Adipocyte (in vitro differentiated cells): ENCODE measurements at regions not wholly inside any gene's neighbourhood (a gene's known extent, or its start where the extent isn't known, plus 50 kb on each side); places are given as distances from the start of the nearest gene placed in this dataset.

Source experiments
- DNase-seq: peaks from one replicate; pipeline ENCODE4 v3.0.0-alpha.2; 2015; ENCODE audit warnings: low read depth
- H3K27me3 ChIP-seq: replicated peaks from 2 replicates; pipeline ENCODE4 v1.7.0; 2013; ENCODE audit warnings: mild to moderate bottlenecking, low read length, moderate library complexity; ENCODE audit not compliant: control insufficient read depth, insufficient read depth
- H3K36me3 ChIP-seq: 2 replicates; pipeline ENCODE4 v1.7.0; 2013; ENCODE audit warnings: low read length, mild to moderate bottlenecking, moderate library complexity; ENCODE audit not compliant: control insufficient read depth, insufficient read depth, severe bottlenecking
- H3K4me1 ChIP-seq: 2 replicates; pipeline ENCODE4 v1.7.0; 2013; ENCODE audit warnings: mild to moderate bottlenecking, low read length, moderate library complexity; ENCODE audit not compliant: control insufficient read depth, insufficient read depth
- H3K4me3 ChIP-seq: 2 replicates; pipeline ENCODE4 v1.7.0; 2013; ENCODE audit warnings: mild to moderate bottlenecking, low read length, moderate library complexity
- H3K9ac ChIP-seq: 2 replicates; pipeline ENCODE4 v1.7.0; 2013; ENCODE audit warnings: mild to moderate bottlenecking, low read length, moderate library complexity
- H3K9me3 ChIP-seq: 2 replicates; pipeline ENCODE4 v1.7.0; 2013; ENCODE audit warnings: mild to moderate bottlenecking, low read length, moderate library complexity; ENCODE audit not compliant: control insufficient read depth

DNA sequence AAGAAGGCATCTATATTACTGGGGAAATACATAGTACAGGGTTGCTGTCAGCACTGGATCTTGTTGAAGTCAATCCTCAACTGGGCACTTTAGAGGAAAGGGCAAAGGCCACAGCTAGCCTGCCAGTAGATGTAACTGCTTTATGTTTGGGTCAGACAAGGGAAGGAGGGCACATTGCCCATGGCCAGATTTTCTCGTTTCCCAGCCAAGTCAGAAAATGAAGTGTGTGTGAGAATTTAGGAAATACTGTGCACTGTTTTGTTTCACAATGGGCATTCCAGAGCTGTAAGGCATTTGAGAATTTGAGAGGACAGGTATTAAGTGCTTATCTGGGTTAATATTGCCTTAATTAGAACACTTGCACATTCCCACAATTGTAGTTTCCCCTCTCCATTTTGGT lies 183.9 kb upstream of the MCHR2 start:
- Histone ChIP-seq H3K4me1 (peaks cover 75% of the 10 kb centered on the region), H3K36me3 (no peaks in the 10 kb centered on the region), H3K4me3 (peak overlapping the region; percentile 53), H3K9me3 (no peaks in the 10 kb centered on the region), H3K9ac (peak overlapping the region; percentile 85), H3K27me3 (no peaks in the 10 kb centered on the region)
- DNase-seq, result peak; percentile 54

DNA sequence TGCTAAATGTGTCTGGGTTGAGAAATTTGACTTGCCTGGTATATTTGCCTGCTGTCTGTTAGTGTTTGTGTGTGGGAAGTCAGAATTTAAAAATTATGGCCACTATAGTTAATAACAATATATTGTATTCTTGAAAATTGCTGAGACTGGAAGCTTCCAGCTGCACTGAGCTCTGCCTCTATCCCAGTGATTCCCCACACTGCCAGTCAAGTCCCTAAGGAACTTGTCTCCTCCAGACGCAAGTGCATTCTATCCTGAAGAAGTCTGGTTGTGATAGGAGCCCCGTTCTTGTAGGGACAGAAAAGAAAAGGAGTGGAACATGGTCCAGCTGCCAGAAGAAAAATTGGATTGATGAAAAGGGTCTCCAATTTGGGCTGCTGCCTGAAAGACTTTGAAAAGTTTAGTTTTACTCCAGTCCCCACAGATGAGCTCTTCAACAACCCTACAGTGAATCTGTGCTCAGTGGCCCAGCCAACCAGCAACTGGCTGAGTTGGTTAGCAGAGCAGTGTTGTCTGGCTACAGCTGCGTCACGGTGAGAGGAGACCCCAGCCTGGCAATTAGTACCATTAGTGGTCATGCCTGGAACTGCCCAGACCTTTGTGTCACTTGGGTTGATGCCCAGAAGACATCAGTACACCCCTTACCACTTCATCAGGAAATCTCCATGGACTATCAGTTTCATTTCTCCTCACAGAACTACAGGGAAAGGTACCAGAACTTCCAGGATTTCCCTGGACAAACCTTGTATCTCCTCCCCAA lies 183.1 kb upstream of the MCHR2 start:
- Histone ChIP-seq H3K4me1 (peaks cover 80% of the 10 kb centered on the region), H3K9me3 (no peaks in the 10 kb centered on the region), H3K36me3 (no peaks in the 10 kb centered on the region), H3K9ac (peak overlapping the region; percentile 85), H3K4me3 (peak overlapping the region; percentile 53), H3K27me3 (no peaks in the 10 kb centered on the region)
- no peak for DNase-seq

DNA sequence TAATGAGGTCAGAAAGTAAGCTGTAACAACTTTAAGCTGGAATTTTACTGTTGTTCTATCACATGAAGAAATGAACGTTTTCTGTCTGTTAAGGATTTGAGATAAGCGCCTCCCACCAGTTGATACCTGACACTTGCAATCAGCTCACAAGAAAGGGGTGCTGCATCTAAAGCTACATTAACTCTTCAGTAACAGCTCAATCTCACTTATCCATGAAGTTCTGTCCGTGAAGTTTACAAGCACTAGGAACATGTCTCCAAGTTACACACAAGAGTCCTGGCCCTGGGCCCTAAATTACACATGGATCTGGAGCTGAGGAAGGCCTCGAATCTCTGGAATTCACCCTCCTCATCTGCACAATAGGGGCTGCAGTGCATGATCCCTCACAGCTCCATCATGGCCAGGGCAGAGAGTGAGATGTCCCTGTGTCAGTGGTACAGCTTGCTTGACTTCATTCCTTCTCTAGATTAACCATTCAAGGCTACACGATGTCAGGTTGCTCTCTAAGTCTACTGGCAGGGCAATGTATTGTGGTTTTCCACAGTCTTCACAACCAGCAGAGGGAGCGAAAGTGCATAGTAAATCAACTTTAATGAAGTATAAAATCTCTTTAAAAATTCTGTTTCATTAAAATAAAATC lies 182.4 kb upstream of the MCHR2 start:
- no peaks in the 10 kb centered on the region for H3K36me3 ChIP-seq
- H3K4me1 ChIP-seq, result peaks cover 86% of the 10 kb centered on the region
- H3K27me3 ChIP-seq, result no peaks in the 10 kb centered on the region
- H3K4me3 ChIP-seq, result peak overlapping the region; percentile 70
- H3K9me3 ChIP-seq, result no peaks in the 10 kb centered on the region
- peak overlapping the region; percentile 85 for H3K9ac ChIP-seq
- DNase-seq, result peak; percentile 73

DNA sequence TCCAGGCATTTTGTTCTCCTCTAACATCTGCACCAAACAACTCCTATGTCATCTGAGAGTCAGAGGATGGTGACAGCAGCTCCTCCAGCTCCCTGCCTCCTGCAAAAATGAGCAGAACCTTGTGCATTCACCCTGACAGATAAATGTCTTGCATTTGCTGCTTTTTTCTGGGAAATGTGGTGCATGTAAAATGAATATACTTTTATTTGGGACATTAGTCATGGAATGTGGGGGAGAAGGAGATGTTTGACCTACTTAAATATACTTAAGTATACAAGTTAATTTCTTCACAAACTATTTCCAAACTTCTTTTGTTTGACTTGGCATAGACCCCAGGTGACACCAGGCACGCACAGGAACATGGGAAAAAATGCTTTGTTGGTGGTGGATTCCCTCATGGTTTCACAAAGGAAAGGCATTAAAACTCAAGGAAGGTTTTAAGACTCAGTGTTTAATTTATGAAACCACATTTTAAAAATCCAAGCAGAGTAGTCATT lies 181.8 kb upstream of the MCHR2 start:
- DNase-seq, result peak; percentile 91
- Histone ChIP-seq H3K9ac (peak overlapping the region; percentile 85), H3K4me3 (peak overlapping the region; percentile 70), H3K27me3 (no peaks in the 10 kb centered on the region), H3K36me3 (no peaks in the 10 kb centered on the region), H3K4me1 (peaks cover 87% of the 10 kb centered on the region), H3K9me3 (no peaks in the 10 kb centered on the region)

DNA sequence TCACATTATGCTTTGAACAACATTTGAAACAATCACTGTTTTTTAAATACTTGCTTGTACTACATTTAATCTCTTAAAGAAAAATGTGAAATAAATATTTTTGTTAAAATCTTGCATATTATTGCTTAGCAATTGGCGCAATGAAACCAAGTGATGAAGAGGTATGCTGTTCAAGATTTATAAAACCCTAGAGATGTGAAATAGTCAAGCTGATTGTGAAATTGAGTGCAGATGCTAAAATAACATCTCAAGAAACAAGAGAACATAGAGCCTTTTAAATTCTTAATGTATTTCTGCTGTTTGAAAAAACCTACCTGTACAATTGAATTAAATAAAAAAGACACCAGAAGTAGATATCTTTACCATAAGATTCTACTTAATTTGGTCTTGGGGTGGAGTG lies 179.2 kb upstream of the MCHR2 start:
- Histone ChIP-seq H3K4me3 (peak overlapping the region; percentile 48), H3K9ac (peak overlapping the region; percentile 59), H3K27me3 (no peaks in the 10 kb centered on the region), H3K9me3 (no peaks in the 10 kb centered on the region), H3K4me1 (peaks cover 65% of the 10 kb centered on the region), H3K36me3 (no peaks in the 10 kb centered on the region)
- DNase-seq, result peak; percentile 54

DNA sequence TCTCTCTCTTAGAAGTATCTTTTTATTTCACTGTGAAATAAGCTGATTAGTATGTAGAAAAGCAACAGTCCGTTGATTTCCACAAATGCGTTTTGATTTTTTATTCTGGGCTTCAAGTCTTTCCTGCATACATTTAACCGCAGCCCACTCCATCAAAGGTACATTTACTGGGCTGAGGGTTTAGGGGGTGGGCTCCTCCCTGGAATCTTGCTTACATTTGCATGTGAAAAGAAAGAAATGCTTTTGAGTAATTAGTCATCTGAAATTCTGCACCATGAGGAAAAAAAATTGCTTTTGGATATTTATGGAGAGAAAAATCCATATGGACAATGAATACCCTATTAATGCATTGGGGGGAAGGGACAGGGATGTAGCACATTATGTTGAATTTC lies 178.3 kb upstream of the MCHR2 start:
- Histone ChIP-seq H3K4me1 (peaks cover 59% of the 10 kb centered on the region), H3K27me3 (no peaks in the 10 kb centered on the region), H3K4me3 (no peak overlapping the region), H3K36me3 (no peaks in the 10 kb centered on the region), H3K9ac (peak overlapping the region; percentile 22), H3K9me3 (no peaks in the 10 kb centered on the region)
- no peak for DNase-seq

DNA sequence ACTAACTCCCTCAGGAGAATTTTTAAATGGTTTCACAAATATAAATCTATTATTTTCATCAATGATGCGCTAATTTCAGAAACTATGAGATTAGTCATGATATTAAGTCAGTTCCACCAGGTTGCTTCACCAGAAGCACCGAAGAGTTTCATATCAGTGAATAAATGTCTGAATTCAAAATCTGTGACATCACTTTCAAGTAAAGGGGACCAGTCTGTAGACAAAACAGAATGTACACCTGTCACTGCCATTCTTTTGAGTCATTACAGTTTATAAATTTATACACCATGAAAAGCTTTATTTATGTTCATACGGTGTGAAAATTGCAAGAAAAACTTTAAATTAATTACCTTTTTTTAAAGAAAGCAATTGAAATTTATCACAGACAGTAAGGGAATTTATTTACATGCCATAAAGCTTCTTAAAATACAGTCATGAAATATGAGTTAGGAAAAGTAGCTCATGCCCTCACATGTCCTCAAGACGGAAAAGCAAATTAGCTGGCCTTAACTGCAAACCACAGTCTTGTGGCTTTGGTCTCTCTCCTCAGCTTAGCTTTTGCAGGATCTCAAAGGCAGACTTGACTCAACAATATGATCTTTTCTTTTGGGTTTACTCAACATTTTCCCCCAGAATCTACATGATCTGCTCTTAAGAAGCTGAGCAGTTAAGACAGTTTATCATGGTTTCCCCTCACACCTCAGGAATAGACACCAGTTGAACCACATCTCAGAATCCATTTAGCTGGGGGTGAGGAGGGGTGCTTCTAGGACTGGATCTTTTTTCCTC lies 177.7 kb upstream of the MCHR2 start:
- H3K27me3 ChIP-seq, result no peaks in the 10 kb centered on the region
- peak; percentile 56 for DNase-seq
- peaks cover 59% of the 10 kb centered on the region for H3K4me1 ChIP-seq
- H3K9me3 ChIP-seq, result no peaks in the 10 kb centered on the region
- no peak overlapping the region for H3K4me3 ChIP-seq
- no peaks in the 10 kb centered on the region for H3K36me3 ChIP-seq
- peak overlapping the region; percentile 22 for H3K9ac ChIP-seq

DNA sequence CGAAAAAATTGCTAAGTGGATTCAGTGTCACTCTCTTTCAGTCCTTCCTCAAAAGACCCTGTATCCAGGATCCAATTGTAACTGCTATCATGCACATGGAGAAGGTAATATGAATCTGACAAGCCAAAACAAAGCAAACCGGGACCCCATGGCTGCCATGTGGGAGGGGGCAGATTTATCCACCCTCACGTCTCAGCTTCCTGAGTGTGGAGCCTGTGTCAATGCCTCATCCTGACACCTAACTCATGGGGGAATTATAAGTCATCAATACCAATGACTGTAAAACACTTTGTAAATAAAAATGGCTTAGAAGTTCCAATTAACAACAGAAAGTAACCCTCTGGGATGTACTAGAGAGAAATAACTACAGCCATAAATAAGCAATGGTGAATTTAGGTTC lies 174.1 kb upstream of the MCHR2 start:
- no peaks in the 10 kb centered on the region for H3K27me3 ChIP-seq

DNA sequence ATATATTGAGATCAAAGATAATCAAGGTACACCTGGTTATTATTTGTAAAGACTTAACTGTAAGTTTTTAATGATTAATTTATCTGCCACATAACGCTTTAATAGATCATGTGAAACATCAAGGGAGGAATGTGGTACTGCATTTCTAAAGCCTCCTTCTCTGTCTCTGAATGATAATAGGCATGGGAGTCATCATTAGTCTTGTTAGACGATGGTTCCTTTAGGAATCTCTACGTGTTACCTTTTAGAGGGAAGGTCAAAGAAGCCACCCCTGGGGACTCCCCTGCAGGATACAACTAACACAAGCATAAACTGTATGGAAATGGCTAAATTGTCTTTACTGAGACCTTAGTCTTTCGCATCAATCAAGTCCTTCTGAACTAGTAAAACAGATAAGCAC lies 173.6 kb upstream of the MCHR2 start:
- H3K4me1 ChIP-seq, result peaks cover 22% of the 10 kb centered on the region
- no peak for DNase-seq
- H3K36me3 ChIP-seq, result no peaks in the 10 kb centered on the region
- H3K9me3 ChIP-seq, result no peaks in the 10 kb centered on the region
- H3K9ac ChIP-seq, result no peak overlapping the region
- no peak overlapping the region for H3K4me3 ChIP-seq
- H3K27me3 ChIP-seq, result no peaks in the 10 kb centered on the region

More for the DNA sequence above, 174.1 kb upstream of the MCHR2 start:
- H3K4me3 ChIP-seq, result no peak overlapping the region
- DNase-seq, result no peak
- H3K9me3 ChIP-seq, result no peaks in the 10 kb centered on the region
- no peak overlapping the region for H3K9ac ChIP-seq
- no peaks in the 10 kb centered on the region for H3K36me3 ChIP-seq
- H3K4me1 ChIP-seq, result peaks cover 28% of the 10 kb centered on the region

DNA sequence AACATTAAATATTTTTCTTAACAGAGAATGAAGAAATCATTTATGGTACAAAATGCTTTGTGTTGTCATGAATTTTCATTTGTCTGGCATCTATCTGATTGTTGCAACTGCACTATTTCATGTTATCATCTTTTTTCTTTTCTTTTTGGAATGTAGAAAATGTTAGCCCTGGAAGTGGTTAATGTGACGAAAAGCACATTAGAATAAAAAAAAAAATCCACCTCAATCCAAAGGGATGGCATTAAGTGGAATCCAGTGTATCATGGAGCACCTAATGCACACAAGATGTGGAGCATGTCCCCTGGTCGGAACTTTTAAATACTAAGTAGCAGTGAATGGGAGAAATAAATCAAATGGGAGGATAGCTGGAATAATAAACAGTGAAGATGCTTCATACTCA lies 172.9 kb upstream of the MCHR2 start:
- Histone ChIP-seq H3K9me3 (no peaks in the 10 kb centered on the region), H3K4me1 (peaks cover 16% of the 10 kb centered on the region), H3K36me3 (no peaks in the 10 kb centered on the region), H3K9ac (no peak overlapping the region), H3K27me3 (no peaks in the 10 kb centered on the region), H3K4me3 (no peak overlapping the region)
- DNase-seq, result no peak

DNA sequence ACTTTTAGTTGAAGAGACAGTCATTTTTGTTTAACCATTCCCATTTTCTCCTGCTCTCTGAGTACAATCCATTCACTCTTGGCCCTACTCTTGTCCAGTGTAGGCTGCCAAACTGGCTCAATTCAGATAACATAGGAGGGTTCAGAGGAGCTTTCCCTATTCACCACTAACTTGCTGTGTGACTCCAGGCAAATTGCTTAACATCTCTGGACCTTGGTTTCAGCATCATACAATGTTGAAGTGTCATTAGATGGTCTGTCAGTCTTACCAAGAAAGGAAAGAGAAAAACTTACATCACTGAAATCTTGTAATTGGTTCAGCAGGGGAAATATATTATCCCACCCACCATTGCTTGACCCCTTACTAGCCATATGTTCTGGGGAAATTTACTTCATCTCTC lies 171.4 kb upstream of the MCHR2 start:
- Histone ChIP-seq H3K9me3 (no peaks in the 10 kb centered on the region), H3K4me1 (peaks cover 10% of the 10 kb centered on the region), H3K27me3 (no peaks in the 10 kb centered on the region), H3K4me3 (no peak overlapping the region), H3K36me3 (no peaks in the 10 kb centered on the region), H3K9ac (no peak overlapping the region)
- DNase-seq, result no peak
